GM12872 (cell line): ENCODE measurements at regions not wholly inside any gene's neighbourhood (a gene's known extent, or its start where the extent isn't known, plus 50 kb on each side); places are given as distances from the start of the nearest gene placed in this dataset.

ENCODE experiments used
- TF ChIP-seq, protein P1 (sequence below): IDR thresholded peaks from 3 replicates; pipeline ENCODE4 v1.5.1; 2011; ENCODE audit warnings: low read depth, mild to moderate bottlenecking, low read length, moderate library complexity; ENCODE audit not compliant: insufficient read depth

DNA sequence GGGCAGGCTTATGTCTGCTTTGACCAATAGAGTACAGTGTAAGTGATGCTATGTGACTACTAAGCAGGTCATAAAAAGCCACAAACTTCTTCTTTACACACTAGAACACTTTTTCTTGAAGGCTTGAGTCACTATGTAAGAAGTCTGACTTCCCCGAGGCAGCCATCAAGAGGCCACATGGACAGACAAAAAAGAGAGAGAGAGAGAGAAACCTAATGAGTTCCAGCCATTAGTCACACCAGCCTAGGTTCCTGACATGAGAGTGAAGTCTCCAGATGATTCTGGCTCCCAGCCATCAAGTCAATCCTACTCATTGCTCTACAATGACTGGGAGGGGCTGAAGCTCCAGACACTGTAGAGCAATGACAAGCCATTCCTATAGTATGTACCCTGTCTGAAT is 101.4 kb downstream of the LHX9 start:
- TF ChIP-seq, protein P1, sequence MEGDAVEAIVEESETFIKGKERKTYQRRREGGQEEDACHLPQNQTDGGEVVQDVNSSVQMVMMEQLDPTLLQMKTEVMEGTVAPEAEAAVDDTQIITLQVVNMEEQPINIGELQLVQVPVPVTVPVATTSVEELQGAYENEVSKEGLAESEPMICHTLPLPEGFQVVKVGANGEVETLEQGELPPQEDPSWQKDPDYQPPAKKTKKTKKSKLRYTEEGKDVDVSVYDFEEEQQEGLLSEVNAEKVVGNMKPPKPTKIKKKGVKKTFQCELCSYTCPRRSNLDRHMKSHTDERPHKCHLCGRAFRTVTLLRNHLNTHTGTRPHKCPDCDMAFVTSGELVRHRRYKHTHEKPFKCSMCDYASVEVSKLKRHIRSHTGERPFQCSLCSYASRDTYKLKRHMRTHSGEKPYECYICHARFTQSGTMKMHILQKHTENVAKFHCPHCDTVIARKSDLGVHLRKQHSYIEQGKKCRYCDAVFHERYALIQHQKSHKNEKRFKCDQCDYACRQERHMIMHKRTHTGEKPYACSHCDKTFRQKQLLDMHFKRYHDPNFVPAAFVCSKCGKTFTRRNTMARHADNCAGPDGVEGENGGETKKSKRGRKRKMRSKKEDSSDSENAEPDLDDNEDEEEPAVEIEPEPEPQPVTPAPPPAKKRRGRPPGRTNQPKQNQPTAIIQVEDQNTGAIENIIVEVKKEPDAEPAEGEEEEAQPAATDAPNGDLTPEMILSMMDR: no peak

- TF ChIP-seq, protein P1: no peak
Observed at GRCh38 chr1:198019126-198019525, 102.0 kb downstream of the LHX9 start.

DNA sequence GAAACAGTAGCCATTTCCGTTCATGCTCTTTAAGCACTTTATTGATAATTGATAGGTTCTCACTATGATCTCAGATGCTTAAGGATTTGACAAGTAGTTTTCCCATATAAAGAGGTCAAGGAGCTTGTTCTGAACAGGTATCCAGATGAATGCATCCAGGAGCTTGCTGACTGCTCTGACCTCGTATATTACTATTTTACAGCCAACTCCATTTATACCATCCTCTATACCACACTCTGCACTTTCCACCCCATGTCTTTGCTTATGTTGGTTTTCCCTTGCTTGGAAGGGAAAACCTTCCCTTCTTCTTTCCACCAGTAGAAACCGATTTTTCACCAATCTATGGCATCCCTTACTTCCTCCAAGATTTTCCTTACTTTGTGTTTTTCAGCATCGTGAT is 107.2 kb downstream of the LHX9 start:
- TF ChIP-seq, protein P1: no peak

DNA sequence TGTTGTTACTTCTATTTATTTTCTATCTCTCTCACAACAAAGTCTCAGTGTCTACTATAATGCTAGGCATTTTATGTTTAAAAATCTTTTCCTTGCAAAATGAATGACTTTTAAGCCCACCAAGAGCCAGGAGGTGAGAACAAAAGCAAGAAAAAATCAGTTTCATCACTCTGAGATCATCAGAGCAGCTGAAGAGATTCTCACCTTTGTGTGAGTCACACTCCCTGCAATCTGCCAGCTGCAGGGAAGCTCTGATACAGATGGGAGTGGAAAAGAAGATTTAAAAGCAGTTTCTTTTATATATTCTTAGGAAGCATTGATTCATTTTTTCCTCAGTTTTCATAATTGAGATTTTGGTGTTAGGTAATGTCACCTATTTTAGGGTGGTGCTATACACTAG is 107.6 kb downstream of the LHX9 start:
- TF ChIP-seq, protein P1: no peak

- TF ChIP-seq, protein P1: no peak
Observed at GRCh38 chr1:198030682-198031081, 113.5 kb downstream of the LHX9 start.

DNA sequence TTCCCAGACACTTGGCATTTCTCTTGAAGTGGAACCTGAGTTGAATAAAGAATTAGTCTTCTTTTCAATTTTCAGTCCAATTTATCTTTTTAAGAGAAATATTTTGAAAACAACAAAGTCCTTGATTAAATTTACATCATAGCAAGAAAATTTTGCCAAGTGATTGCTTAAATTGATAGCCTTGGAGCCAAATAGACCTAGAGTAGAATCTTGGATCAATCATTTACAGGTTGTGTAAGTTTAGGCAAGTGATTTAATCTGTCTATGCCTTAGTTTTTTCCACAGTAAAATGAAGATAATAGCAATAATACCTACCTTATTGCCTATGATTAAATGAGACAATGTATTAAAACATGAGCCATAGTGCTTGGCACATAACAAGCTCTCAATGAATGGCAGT is 113.9 kb downstream of the LHX9 start:
- TF ChIP-seq, protein P1: no peak

DNA sequence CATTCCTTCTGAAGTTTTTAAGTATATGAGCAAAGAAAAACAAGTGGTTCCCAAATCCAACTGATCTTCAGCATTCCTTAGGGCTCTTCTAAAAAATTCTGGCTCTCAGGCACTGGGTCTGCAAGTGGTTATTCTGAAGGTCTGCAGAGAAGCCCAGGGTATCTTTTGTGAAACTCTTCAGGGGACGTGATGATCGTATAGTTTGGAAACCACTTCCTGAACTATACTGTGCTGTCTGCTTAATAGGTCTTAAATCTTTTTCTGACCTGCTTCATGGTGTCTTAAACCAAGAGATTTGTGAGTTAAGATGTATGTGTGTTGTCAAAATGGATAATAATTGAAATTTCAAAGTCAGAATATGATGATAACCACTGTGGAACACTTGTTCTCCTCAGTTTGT is 115.5 kb downstream of the LHX9 start:
- TF ChIP-seq, protein P1: no peak

DNA sequence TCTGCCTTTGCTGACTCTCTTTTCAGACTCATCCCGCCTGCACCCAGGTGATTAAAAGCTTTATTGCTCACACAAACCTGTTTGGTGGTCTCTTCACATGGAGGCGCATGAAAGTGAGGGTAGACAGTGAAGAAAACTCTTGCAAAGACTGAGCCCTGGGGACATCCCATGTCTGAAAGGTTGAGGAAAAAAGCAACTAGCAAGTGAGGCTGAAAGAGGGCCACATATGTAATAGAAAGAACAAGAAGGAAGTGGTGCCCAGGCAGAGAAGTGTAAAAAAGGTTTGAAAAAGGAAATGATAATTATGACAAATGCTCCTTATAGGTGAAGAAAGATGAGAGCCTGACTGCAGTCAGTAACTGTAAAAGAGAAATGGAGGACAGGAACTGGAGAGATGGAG is 115.9 kb upstream of the NEK7 start:
- TF ChIP-seq, protein P1: no peak
